Smooth muscle cell (in vitro differentiated cells): ENCODE measurements at regions not wholly inside any gene's neighbourhood (a gene's known extent, or its start where the extent isn't known, plus 50 kb on each side); places are given as distances from the start of the nearest gene placed in this dataset.

ENCODE experiments used
- DNase-seq: peaks from one replicate; lab custom pipeline; 2025; ENCODE audit not compliant: unreplicated experiment; lab: John Stamatoyannopoulos, UW
- H2AFZ ChIP-seq: fragments of 200-600 bp; sonication (generic); 2 replicates; pipeline ENCODE4 v1.6.0; 2016; ENCODE audit warnings: antibody characterized with exemption, low read depth, mild to moderate bottlenecking
- H3F3A ChIP-seq: fragments of 200-600 bp; sonication (generic); 2 replicates; pipeline ENCODE4 v1.6.0; 2017; ENCODE audit warnings: antibody characterized with exemption, low read depth
- H3K27ac ChIP-seq: fragments of 200-600 bp; sonication (generic); 2 replicates; pipeline ENCODE4 v1.5.1; 2016; ENCODE audit warnings: low read depth, mild to moderate bottlenecking
- H3K27me3 ChIP-seq: fragments of 200-600 bp; sonication (generic); 2 replicates; pipeline ENCODE4 v1.6.1; 2016; ENCODE audit warnings: low read depth, mild to moderate bottlenecking
- H3K36me3 ChIP-seq: fragments of 200-600 bp; sonication (generic); 2 replicates; pipeline ENCODE4 v1.5.1; 2016; ENCODE audit warnings: low read depth
- H3K4me1 ChIP-seq: fragments of 200-600 bp; sonication (generic); 2 replicates; pipeline ENCODE4 v1.5.1; 2016; ENCODE audit warnings: low read depth
- H3K4me2 ChIP-seq: fragments of 200-600 bp; sonication (generic); 2 replicates; pipeline ENCODE4 v1.6.0; 2016; ENCODE audit warnings: mild to moderate bottlenecking
- H3K4me3 ChIP-seq: fragments of 200-600 bp; sonication (generic); 2 replicates; pipeline ENCODE4 v1.5.1; 2016; ENCODE audit warnings: mild to moderate bottlenecking
- H3K79me2 ChIP-seq: fragments of 200-600 bp; sonication (generic); 2 replicates; pipeline ENCODE4 v1.6.0; 2016; ENCODE audit warnings: low read depth, mild to moderate bottlenecking
- H3K9ac ChIP-seq: fragments of 200-600 bp; sonication (generic); 2 replicates; pipeline ENCODE4 v1.6.0; 2016; ENCODE audit warnings: low read depth
- H3K9me3 ChIP-seq: fragments of 200-600 bp; sonication (generic); replicated peaks from 2 replicates; pipeline ENCODE4 v1.5.1; 2016; ENCODE audit warnings: low read depth
- H4K20me1 ChIP-seq: fragments of 200-600 bp; sonication (generic); 2 replicates; pipeline ENCODE4 v1.6.0; 2016; ENCODE audit warnings: low read depth
- CTCF ChIP-seq: fragments of 200-600 bp; sonication (generic); IDR thresholded peaks from 2 replicates; pipeline ENCODE4 v1.5.1; 2017; ENCODE audit warnings: borderline replicate concordance, mild to moderate bottlenecking, antibody characterized with exemption; ENCODE audit not compliant: insufficient read depth, poor library complexity, severe bottlenecking
- WGBS: methylation state at CpG from one replicate; pipeline ENCODE4 v1.1.7; 2016; ENCODE audit warnings: low lambda C conversion rate; 5-methylcytosine and 5-hydroxymethylcytosine counted together

GRCh38 chr6:170063431-170063830 lies 227.4 kb downstream of the DLL1 start:
- Histone ChIP-seq H3F3A (no peaks in the 10 kb centered on the region), H3K9ac (no peak overlapping the region), H3K4me1 (no peaks in the 10 kb centered on the region), H3K4me3 (no peak overlapping the region), H3K4me2 (no peak overlapping the region), H3K27me3 (peaks cover 3% of the 10 kb centered on the region), H2AFZ (no peak overlapping the region), H3K9me3 (no peaks in the 10 kb centered on the region), H3K79me2 (no peaks in the 10 kb centered on the region), H4K20me1 (no peaks in the 10 kb centered on the region), H3K27ac (no peak overlapping the region), H3K36me3 (no peaks in the 10 kb centered on the region)
- WGBS = 80% methylated on average over 16 of the region's 16 CpGs
- TF ChIP-seq CTCF = no peak
- DNase-seq = no peak

GRCh38 chr6:170062915-170063241 lies 228.0 kb downstream of the DLL1 start:
- Histone ChIP-seq H3K4me1 (no peaks in the 10 kb centered on the region), H3K79me2 (no peaks in the 10 kb centered on the region), H3K9me3 (no peaks in the 10 kb centered on the region), H3K4me2 (no peak overlapping the region), H3F3A (no peaks in the 10 kb centered on the region), H3K27ac (no peak overlapping the region), H3K27me3 (peaks cover 3% of the 10 kb centered on the region), H3K36me3 (no peaks in the 10 kb centered on the region), H3K4me3 (no peak overlapping the region), H4K20me1 (no peaks in the 10 kb centered on the region), H3K9ac (no peak overlapping the region), H2AFZ (no peak overlapping the region)
- WGBS = 95% methylated on average over 12 of the region's 12 CpGs
- no peak for DNase-seq
- TF ChIP-seq CTCF = no peak

GRCh38 chr6:170062209-170062914 lies 228.5 kb downstream of the DLL1 start:
- no peak for DNase-seq

More at GRCh38 chr6:170062209-170062914, 228.5 kb downstream of the DLL1 start:
- H3K4me1 ChIP-seq = no peaks in the 10 kb centered on the region
- H3K27me3 ChIP-seq = peaks cover 3% of the 10 kb centered on the region
- 89% methylated on average over 15 of the region's 15 CpGs for WGBS
- H3K9me3 ChIP-seq = no peaks in the 10 kb centered on the region
- H2AFZ ChIP-seq = no peak overlapping the region
- no peak for TF ChIP-seq CTCF
- no peak overlapping the region for H3K9ac ChIP-seq
- no peaks in the 10 kb centered on the region for H3K79me2 ChIP-seq
- H3K36me3 ChIP-seq = no peaks in the 10 kb centered on the region
- H4K20me1 ChIP-seq = no peaks in the 10 kb centered on the region
- no peak overlapping the region for H3K27ac ChIP-seq
- H3K4me3 ChIP-seq = no peak overlapping the region
- no peaks in the 10 kb centered on the region for H3F3A ChIP-seq
- no peak overlapping the region for H3K4me2 ChIP-seq
